ENCODE measurements at regions not wholly inside any gene's neighbourhood (a gene's known extent, or its start where the extent isn't known, plus 50 kb on each side); places are given as distances from the start of the nearest gene placed in this dataset.

DNA sequence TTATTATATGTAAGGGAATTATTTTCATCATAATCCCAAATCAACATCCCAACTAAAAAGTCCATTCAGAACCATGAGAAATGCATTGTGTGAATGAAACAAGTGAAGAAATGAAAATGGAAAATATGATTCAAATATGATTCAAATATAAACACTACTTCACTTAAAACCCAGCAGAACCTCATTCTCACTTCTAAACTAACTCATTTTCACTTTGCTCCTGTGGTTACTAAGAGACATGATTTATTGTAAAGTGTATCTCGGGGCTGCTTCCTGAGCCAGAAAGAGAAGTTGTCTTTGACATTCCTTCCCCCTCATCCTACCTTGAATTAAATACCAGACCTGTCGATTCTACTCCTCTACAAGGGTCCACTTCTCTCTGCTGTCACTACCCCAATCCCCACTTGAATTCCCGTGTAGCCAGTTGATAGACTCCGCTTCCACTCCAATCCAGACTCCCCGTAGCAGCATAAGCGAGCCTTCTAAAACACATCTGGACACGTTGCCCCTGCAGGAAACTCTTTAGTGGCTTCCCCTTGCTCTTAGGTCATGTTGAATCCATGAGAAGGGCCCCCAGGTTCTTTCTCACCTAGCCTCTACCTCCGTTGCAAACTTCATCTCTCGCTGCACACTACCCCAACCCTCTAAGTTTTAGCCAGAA lies 697.0 kb upstream of the ID2 start:
- Histone ChIP-seq H3K4me1 (no peaks in the 10 kb centered on the region), H4K20me1 (ENCODE audit: low read depth) (no peaks in the 10 kb centered on the region), H3K4me3 (no peak overlapping the region), H3K36me3 (no peaks in the 10 kb centered on the region), H3K4me2 (no peak overlapping the region), H3K79me2 (ENCODE audit: low read depth) (no peaks in the 10 kb centered on the region), H2AFZ (replicated peaks) (no peak overlapping the region), H3F3A (ENCODE audit: low read depth) (no peaks in the 10 kb centered on the region), H3K9me3 (ENCODE audit: low read depth) (no peaks in the 10 kb centered on the region), H3K9ac (no peak overlapping the region), H3K27ac (no peak overlapping the region), H3K27me3 (no peaks in the 10 kb centered on the region)
- H3K4me1 Mint-ChIP-seq = no peaks in the 10 kb centered on the region
- TF ChIP-seq EZH2 (IDR thresholded peaks at IDR 0.05) = no peak
- peaks cover 4% of the 10 kb centered on the region for H3K27me3 Mint-ChIP-seq (ENCODE audit: insufficient read depth, low read depth)
- no peak overlapping the region for H3K27ac Mint-ChIP-seq
- no peaks in the 10 kb centered on the region for H3K36me3 Mint-ChIP-seq
- no peak overlapping the region for H3K4me3 Mint-ChIP-seq
- peaks cover 10% of the 10 kb centered on the region for H3K9me3 Mint-ChIP-seq
- no peak for DNase-seq (ENCODE audit: low spot score)

DNA sequence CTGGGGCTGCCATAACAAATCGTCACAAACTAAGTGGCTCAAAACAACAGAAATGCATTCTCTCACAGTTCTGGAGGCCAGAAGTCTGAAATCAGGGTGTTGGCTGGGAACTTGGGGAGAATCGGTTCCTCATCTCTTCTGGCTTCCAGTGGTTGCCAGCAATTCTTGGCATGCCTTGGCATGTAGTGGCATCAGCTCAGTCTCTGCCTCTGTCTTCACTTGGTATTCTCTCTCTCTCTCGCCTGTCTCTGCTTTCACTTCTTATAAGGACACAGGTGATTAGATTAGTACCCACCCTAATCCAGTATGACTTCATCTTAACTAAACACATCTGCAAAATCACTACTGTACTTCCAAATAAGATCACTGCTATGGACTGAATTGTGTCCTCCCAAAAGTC lies 695.4 kb upstream of the ID2 start:
- H3K27me3 Mint-ChIP-seq (ENCODE audit: insufficient read depth, low read depth) = peaks cover 2% of the 10 kb centered on the region
- H3F3A ChIP-seq (ENCODE audit: low read depth) = no peaks in the 10 kb centered on the region
- H3K27ac Mint-ChIP-seq = no peak overlapping the region
- TF ChIP-seq CTCF (IDR thresholded peaks at IDR 0.05) = no peak
- TF ChIP-seq EZH2phosphoT487 (IDR thresholded peaks at IDR 0.05) = no peak
- no peak for TF ChIP-seq EZH2 (IDR thresholded peaks at IDR 0.05)
- no peak overlapping the region for H3K4me3 Mint-ChIP-seq
- no peaks in the 10 kb centered on the region for H3K9me3 ChIP-seq (ENCODE audit: low read depth)
- no peaks in the 10 kb centered on the region for H3K27me3 ChIP-seq
- H3K4me3 ChIP-seq = no peak overlapping the region
- H3K4me1 Mint-ChIP-seq = no peaks in the 10 kb centered on the region
- no peak overlapping the region for H3K27ac ChIP-seq
- no peaks in the 10 kb centered on the region for H3K4me1 ChIP-seq
- H3K9ac ChIP-seq = no peak overlapping the region
- H3K79me2 ChIP-seq (ENCODE audit: low read depth) = no peaks in the 10 kb centered on the region
- H3K36me3 Mint-ChIP-seq = no peaks in the 10 kb centered on the region
- no peak overlapping the region for H2AFZ ChIP-seq (replicated peaks)
- H4K20me1 ChIP-seq (ENCODE audit: low read depth) = no peaks in the 10 kb centered on the region
- no peak for DNase-seq (ENCODE audit: low spot score)
- peaks cover 10% of the 10 kb centered on the region for H3K9me3 Mint-ChIP-seq
- H3K36me3 ChIP-seq = no peaks in the 10 kb centered on the region
- no peak overlapping the region for H3K4me2 ChIP-seq

- Histone ChIP-seq H4K20me1 (ENCODE audit: low read depth) (no peaks in the 10 kb centered on the region), H3K9ac (no peak overlapping the region), H3K27me3 (no peaks in the 10 kb centered on the region), H3K4me2 (no peak overlapping the region), H3K27ac (no peak overlapping the region), H2AFZ (replicated peaks) (no peak overlapping the region), H3K4me3 (no peak overlapping the region), H3F3A (ENCODE audit: low read depth) (no peaks in the 10 kb centered on the region), H3K4me1 (no peaks in the 10 kb centered on the region), H3K36me3 (no peaks in the 10 kb centered on the region), H3K9me3 (ENCODE audit: low read depth) (no peaks in the 10 kb centered on the region), H3K79me2 (ENCODE audit: low read depth) (no peaks in the 10 kb centered on the region)
- Mint-ChIP-seq H3K27me3 (ENCODE audit: insufficient read depth, low read depth) (peaks cover 2% of the 10 kb centered on the region), H3K27ac (no peak overlapping the region), H3K4me3 (no peak overlapping the region), H3K4me1 (no peaks in the 10 kb centered on the region), H3K36me3 (no peaks in the 10 kb centered on the region), H3K9me3 (peaks cover 2% of the 10 kb centered on the region)
- TF ChIP-seq CTCF (IDR thresholded peaks at IDR 0.05) (no peak), EZH2phosphoT487 (IDR thresholded peaks at IDR 0.05) (no peak), EZH2 (IDR thresholded peaks at IDR 0.05) (no peak)
- DNase-seq (ENCODE audit: low spot score) = no peak
These were observed 693.9 kb upstream of the ID2 start for GRCh38 chr2:7987992-7988391.

DNA sequence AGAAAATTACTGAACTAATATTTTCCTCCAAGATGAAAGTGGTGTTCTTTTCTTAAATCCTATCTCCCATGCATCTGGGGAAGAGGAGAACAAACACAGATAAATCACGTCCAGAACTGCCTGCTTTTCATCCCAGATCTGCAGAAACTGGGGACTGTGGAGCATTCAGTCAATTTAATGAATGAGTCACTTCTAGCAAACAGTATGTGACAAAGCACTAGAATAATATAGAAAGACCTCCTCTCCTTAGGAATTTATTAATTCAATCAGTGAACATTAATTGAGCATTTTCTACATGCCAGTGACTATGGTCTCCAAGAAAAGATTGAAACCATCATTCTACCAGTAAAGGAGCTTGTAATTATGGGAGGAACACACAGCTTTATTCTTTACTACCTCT lies 693.4 kb upstream of the ID2 start:
- TF ChIP-seq EZH2phosphoT487 (IDR thresholded peaks at IDR 0.05) (no peak), EZH2 (IDR thresholded peaks at IDR 0.05) (no peak), CTCF (IDR thresholded peaks at IDR 0.05) (no peak)
- Histone ChIP-seq H3K4me2 (no peak overlapping the region), H2AFZ (replicated peaks) (no peak overlapping the region), H3K9ac (no peak overlapping the region), H3K4me3 (no peak overlapping the region), H3K27me3 (no peaks in the 10 kb centered on the region), H3K79me2 (ENCODE audit: low read depth) (no peaks in the 10 kb centered on the region), H4K20me1 (ENCODE audit: low read depth) (no peaks in the 10 kb centered on the region), H3K4me1 (no peaks in the 10 kb centered on the region), H3K36me3 (no peaks in the 10 kb centered on the region), H3K9me3 (ENCODE audit: low read depth) (no peaks in the 10 kb centered on the region), H3K27ac (no peak overlapping the region), H3F3A (ENCODE audit: low read depth) (no peaks in the 10 kb centered on the region)
- Mint-ChIP-seq H3K27ac (no peak overlapping the region), H3K4me1 (no peaks in the 10 kb centered on the region), H3K9me3 (peaks cover 2% of the 10 kb centered on the region), H3K36me3 (no peaks in the 10 kb centered on the region), H3K27me3 (ENCODE audit: insufficient read depth, low read depth) (peaks cover 2% of the 10 kb centered on the region), H3K4me3 (no peak overlapping the region)
- no peak for DNase-seq (ENCODE audit: low spot score)
